NCI-H2171 treated with DMSO at 0.1 percent for 48 hours (cell line): ENCODE measurements at regions not wholly inside any gene's neighbourhood (a gene's known extent, or its start where the extent isn't known, plus 50 kb on each side); places are given as distances from the start of the nearest gene placed in this dataset.

ENCODE experiments used
- DNase-seq: peaks from one replicate; lab custom pipeline; 2025; lab: John Stamatoyannopoulos, UW

DNA sequence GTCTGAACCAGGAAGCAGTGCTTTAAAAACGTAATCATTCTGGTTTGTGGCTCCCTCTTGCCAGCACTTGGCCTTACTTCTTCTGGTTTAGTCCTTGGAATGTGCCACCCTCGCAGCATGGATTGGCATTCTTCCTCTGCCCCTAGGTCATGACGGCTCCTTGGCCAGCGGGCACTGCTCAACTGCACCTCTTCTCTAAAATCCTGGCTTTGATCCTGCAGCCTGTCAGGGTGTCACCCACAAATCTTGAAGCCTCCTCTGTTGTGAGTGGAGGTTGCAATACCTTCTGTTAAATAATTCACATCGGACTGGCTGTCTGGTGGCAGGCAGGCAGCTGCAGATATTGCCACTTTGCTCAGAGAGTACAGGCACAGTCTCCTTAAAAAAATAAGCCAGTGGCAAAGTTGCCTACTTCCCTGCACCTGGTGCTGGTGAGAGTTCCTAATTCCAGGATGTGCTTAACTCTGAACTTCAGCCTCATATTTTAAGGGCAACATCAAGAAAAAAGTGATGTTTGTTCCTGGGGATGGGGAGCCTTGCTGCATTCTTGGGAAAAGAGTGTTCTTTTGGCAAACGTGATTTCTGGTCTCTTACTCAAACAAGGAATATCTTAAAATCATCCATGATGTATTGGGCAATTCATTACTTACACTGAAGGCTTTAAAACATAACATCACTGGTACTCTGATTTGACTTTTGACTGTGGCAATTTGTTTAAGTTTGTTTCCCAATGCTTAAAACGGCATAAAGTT is 179.8 kb downstream of the FOXA2 start:
- no peak for DNase-seq

DNA sequence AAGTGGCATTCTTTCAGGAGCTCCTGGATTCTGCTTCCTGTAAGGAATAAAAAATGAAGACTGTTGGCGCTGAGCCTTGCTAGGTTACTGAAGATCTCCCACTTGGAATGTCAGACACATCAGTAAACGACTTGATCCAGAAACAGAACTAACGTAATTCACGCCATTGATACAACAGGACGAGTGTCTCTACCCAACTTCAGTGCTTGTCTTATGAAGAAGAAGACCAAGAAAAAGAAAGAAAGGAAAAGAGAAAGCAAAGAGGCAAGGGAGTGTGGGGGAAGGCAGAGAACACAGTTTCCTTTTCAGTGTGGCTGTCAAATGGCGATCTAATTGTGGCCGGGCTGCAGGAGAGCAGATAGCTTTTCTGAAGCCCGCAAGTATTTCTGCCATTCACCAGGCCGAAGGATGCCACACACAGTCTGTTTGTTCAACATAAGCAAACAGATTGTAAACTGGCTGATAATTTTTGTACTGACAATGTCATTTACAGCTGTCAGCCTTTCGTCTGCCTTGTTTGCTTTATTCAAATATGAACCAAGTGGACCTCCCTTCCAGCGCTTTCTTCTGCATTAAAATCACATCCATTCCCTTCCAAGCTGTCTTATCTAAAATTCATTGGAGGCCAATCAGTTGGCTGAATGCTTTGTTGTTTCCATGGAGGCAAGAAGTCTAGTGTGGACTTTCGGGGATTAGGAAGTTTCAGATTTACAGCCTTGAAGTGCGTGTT is 180.6 kb downstream of the FOXA2 start:
- no peak for DNase-seq

DNA sequence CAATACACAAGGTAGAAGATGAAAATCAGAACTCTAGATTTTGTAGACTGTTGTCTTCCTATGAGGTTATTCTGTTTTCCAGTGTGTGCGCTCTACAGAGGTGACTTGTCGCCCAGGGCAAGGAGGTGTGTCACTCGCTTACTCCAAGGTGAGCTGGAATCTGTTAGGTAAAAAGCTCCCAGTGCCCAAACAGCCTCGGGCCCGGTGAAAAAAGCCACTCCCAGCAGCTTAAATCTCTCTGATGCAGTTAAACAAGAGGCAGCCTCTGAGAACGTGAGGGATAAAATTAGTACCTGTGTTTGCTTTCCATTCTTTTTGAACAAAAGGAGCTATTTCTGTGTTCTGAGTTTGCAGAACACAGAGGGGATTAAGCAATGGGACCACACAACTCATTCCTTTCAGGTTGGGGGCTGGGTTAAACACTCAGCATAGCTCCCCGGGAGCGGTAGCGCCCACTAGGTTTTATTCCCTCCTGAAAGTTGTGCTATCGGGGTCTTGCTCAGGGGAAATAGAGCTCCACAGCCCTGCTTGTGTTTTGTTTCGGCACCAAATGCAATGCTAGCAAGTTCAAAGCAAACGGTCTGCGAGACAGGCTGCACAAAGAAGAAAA is 181.2 kb downstream of the FOXA2 start:
- no peak for DNase-seq

DNA sequence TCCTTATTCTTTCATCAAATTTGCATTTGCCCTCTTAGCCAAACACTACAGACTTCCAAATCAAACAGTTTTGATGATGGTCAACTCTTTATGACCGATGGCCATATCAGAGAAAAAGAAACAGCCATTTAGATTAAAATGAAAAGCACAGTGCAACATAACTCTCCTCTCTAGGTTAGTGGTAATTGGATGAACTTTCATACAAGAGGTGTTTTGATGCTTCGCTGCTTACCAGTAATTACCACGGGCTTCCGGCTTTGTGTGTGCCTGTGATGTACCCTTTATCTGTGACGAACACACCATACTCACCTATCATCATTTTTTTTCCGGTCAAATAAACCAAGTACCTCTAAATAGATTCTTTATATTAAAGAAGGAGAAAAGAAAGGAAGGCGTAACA is 181.8 kb downstream of the FOXA2 start:
- DNase-seq = no peak

DNA sequence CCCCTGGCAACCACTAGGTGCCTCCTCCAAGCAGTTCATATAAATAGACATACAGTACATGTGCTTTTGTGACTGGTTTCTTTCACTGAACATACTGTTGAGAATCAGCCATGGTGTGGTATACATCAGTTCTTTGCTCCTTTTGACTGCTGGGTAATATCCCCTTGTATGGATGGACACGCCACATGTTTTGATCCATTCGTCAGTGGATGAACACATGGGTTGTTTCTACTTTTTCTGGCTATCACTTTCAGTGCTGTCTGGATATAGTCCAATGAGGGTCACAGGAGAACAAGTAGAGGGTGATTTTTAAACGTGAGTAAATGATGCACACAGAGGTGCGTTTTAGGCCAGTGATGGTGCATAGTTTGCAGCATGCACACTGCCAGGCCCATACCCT is 183.9 kb downstream of the FOXA2 start:
- DNase-seq = no peak

DNA sequence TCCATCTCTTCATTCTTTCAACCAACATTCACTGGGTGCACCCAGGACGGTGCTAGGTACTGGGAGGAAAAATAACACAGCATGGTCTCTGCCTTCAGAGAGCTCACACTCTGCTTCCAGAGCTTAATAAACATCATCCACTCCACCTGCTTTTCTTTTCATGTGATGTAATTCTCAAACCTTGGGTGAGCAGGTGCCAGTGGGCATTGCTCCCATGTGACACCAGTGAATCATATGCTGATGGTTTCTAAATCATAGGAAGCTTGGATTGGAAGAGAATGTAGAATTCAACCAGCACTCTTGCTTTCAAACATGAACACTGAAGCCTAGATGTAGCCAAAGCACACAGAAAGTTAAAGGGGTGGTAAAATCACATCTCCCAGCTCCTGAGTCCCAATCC is 189.8 kb downstream of the FOXA2 start:
- no peak for DNase-seq

DNA sequence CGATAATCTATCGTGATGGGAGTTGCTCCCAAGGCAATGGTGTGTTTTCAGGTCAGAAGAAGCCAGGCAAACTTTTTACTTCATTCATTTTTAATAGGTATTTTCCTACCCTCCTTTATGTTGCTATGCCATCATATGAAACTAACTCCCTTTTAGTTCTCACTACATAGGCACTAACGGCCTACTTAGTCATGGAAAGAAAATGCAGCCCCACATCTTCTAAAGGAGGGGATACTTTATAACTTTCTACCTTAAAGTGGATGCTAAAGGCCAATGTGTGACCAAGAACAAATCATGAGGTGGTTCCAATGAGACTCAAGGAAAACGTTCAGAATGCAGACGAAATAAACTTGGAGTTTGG is 193.8 kb downstream of the FOXA2 start:
- no peak for DNase-seq

DNA sequence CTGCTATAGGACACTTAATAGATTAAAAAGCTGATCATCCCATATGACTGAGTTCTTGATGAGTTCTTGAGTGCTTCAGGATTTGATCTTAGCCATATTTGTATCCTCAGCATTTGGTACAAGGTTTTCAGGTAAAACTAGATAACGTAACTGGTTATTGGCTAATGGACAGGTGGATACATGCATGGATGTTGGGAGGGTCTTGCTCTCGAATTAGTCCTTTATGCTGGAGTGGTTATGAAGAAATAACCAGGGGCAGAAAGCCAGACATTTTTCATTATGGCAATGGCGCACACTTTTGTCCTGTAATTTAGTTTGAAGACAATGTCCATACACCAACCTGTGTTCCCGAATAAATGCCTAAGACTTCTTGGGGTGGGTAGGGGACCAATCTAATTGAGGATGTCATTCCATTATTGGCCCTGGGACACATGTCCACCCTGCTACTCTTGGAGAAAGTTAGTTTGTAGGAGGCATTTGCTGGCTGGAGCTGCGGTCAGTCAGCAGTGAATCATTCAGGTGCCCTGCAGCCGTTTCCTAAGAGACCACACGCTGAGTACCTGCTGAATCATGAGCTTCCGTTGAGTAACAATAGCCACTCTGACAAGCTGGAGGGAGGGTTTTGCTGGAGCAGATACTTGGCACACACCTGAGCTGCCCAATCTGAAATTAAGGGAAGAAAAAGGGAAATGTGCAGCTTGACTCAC is 194.4 kb downstream of the FOXA2 start:
- DNase-seq = no peak

DNA sequence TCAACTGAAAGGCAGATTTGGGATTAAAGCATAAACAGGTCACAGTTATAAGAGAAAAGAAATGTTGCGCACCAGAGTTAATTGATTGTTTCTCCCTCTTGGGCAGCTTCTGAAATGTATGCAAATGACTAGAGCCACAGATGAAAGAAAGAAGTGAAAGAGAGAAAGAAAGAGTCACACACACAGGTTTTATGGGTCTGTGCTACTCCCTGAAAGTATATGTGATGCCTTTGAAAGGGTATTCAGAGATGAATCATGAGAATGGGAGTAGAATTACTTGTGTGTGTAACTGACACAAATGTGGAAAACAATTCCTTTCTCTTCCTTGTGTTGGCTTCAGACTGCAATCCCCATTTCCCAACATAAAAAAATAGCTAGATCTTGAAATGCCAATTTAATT is 196.9 kb downstream of the FOXA2 start:
- no peak for DNase-seq

DNA sequence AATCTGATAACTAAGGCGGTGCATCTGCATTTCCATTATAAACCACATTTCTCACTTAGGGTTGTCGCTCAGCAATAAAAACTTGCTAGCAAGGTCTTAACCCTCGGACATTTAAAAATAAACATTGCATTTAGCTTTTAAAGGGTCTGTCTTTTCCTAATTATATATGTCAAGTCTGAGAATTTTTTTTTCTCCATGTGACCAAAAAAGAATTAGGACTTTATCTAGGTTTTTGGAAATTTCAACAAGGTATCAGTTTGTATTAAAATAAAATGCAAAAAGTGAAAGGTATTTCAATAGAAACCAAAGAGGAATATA is 198.1 kb downstream of the FOXA2 start:
- DNase-seq = no peak

DNA sequence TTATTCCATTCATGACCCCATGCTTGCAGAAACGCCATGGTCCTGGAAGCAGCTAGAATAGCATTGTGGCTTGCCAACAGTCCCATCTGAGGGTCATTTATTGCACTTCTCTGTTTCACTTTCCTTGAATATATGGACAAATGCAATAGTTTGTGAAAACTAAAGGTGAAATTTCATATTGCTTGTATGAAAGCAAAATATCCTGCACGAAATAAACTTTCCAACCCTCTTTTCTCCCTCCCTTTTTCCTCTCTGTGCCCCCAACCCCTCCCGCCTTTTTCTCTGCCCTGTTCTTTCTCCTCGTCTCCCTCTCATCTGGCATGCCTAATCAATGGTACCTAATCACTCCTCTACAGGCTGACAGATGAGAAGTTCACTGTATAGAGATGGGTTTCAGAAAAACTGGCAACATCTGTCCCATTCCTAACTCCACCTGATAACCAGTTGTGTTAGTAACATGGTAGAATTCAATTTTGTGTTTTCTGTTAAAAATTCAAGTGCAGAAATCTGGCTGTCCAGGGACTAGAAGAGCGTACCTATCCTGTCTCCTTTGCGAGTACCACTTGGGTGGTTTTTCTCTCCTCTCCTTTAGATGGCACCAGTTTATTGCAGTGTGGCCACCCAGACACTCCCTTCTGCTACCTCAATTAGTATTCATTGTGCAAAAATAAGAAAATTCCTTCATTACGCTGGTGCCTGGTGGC is 198.6 kb downstream of the FOXA2 start:
- DNase-seq = no peak

DNA sequence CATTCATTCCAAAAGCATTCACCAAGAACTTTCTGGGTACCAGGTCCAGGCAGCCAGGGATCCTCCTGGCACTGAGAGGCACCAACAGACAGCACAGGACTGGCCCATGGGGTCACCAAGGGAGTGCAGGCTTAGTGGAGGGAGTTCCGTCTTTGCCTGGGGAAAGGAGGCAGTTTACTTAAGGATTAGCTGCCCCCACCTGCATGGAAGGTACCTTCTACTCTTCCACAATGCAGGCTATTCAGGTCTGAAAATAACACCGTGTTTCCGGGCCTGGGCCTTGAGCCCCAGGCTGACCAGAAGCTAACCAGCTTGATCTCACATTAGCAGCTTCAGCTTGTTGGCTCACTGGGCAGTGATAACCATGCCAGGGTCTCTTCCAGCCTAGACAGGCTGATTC is 199.4 kb downstream of the FOXA2 start:
- no peak for DNase-seq

DNA sequence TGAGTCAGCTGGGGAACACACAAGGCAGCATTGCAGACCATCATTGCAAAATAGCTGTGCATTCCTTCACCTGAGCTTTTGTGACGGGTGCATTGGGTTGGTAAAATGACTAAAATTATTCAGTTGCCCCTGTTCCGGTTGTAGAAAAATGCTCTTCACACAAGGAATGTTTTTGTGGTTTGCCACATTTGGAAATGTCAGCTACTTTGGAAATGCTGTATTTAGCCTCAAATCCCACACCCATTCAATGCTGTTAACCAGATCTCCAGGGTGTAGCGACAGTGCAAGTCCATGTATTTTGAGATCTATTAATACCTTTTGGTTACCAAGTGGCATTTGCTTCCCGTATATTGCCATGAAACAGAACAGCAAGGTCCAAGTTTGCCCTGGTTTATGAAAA is 201.2 kb downstream of the FOXA2 start:
- no peak for DNase-seq

DNA sequence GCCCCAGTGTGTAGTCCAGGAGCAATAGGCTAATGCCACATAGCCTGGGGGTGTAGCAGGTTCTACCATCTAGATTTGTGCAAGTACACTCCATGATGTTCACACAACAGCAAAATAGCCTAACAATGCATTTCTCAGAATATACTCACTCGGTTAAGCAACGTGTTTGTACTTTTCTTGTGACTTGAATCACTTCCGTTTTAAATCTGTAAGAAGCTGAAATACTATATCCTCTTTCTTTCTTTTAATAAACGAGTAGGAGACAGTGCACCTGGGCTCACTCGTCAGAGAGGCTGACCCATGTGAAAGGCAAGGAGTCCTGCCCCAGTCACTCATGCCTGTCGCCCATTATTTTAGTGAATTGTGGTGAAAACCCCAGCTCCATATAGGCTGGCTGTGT is 201.6 kb downstream of the FOXA2 start:
- DNase-seq = no peak

DNA sequence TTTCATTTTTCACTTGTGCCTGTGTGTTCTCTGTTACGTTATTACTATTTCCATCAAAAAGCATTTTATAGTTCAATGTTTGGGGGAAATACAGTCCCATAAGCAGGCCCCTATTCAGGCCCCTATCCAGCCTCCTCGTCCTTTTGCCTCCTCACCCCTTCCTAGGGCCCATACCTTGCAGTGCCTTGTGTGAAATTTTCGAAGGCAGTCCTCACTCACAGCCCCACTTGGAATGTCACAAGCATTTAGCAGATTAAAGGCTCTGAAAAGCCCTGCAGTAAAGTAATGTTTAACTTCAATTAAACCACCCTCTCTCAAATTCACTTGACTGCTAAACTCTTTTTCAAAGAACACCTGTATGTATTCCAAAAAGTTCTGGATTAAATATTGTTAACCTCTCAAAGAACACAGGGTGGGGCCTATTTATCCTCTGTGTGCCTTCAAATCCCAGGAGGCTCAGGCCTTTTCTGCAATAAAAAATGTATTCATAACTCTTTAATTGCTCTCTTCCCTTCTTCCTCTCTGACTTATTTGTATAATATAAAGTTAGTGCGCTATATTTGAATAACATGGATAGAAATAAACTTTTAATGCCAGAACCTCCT is 202.5 kb downstream of the FOXA2 start:
- DNase-seq = no peak

DNA sequence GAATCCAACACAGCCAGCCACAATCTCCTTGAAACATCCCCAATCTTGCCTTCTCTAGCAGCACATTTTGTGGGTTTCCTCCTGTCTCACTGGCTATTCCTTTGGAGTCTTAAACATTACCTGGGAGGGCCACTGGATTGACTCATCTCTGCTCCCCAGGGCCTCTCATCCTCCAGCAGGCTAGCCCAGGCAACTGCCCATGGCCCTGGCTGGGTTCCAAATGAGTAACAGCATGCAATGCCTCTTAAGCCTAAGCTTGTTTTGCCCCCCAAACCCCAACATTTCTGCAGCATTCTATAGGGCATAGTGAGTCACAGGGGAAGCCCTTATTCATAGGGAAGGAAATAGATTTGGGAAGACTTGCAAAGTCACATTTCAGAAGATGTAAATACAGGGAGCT is 204.9 kb downstream of the FOXA2 start:
- DNase-seq = no peak

DNA sequence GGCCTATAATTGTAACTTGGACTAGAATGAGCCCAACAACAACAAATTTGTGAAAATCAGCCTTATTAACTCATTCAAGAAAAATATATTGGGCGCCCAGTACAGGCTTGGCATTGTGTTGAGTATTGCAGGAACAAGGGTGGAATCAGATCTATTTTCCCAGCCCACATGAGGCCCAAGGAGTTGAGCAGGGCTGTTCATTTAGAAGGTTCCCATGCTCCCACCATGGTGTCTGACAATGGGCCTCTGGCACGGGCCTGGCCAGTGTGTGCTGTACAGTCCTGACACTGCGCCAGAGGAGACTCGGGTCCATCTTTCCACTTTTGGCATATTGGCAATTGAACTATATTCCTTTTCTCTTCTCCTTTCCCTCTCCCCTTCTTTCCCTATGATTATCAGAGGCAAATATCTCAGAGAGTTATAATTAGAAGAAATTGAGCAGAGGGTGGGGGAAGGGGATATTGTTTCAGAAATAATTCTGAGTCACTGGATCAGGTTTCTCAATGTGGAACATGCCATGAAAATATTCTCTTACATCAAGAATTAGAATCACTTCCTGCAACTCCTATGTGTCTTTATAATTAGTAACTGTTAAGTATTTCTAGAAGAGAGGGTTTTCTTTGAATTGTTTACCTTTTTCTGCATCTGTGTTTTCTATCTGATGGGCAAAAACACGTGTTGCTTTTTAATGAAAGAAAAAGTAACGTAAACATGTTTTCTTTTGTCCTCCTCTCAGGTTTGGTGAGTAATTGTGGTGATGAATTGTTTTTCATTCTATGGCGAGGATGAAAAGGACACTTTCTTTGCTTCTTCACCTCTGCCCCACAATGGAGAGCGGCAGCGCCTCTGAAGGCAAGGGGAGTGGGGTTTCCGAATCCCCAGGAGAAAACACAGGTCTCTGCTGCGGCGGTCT is 209.4 kb downstream of the FOXA2 start:
- no peak for DNase-seq

DNA sequence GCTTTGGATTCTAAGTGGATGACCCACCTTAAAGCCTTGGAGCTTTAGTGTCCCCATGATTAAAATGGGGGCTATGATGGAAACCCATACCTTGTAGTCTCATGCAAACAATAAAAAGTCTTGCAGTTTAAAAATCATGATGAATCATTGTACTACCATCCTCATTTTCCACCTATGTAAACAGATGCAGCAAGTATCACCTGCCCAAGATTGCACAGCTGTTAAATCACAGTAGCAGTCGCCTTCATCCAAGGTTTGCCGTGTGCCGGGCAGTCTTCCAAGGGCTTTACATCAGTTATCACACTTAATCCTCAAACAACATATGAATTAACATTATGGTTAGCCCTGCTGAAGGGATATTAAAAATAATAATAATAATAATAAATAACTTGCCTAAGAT is 210.3 kb downstream of the FOXA2 start:
- DNase-seq = no peak

DNA sequence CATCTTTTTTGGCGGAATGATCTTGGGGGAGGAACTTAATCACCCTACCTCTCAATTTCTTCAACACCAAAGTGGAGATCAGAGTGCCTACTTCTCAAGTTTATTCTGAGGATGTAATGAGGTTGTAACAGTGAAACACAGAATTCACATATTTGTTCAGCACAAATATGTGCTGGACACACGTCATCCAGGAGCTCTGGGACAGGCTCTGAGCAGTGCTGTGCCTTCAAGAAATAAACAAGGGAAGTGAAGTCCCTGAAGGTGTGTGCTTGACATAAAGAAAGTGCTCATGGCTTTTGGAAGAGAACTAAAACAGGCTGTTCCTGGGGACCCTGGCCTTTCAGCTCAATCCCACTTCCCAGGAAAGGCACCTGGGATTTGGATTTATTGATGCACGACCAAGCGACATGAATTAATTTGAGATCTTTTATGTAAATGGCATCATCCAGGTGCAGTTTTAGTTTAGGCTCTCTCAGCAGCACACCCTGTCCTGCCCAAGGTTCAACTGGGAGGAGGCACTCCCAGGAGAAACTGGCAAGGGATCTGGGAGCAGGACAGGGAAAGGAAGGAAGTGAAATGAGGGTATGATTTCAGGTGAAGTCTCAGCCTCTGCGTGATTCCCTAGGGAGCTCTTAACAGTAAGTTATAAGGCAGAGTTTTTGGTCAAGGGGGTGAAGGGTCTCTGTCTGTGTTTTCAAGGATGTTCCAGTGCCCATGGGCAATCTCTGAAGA is 211.0 kb downstream of the FOXA2 start:
- DNase-seq = no peak

DNA sequence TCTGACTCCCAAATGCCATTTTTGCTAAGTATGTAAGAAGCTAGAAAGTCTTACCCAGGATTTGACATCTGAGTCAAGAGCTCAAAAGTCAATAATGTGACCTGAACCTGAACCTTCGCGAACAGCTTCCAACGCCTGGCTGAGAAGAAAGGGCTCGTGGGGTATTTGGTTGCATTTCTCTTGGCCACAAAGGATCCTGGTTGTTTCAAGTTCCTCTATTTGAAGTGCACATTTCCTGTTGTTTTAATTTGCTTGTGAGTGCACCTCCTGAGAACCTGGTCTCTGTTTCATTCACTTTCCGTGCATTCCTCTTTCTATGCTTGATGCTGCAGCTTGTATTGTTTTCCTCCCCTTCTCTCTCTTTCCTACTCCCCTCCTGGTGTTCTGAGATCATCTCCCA is 212.5 kb downstream of the FOXA2 start:
- DNase-seq = no peak
